KG1 (cell line): ENCODE measurements at regions not wholly inside any gene's neighbourhood (a gene's known extent, or its start where the extent isn't known, plus 50 kb on each side); places are given as distances from the start of the nearest gene placed in this dataset.
"Not testable (repeated sequence)": the region's sequence is repeated elsewhere in the genome, so short reads cannot be mapped to it uniquely, and the experiment has no call there.

Source experiments
- DNase-seq: peaks from one replicate; lab custom pipeline; 2025; lab: John Stamatoyannopoulos, UW

DNA sequence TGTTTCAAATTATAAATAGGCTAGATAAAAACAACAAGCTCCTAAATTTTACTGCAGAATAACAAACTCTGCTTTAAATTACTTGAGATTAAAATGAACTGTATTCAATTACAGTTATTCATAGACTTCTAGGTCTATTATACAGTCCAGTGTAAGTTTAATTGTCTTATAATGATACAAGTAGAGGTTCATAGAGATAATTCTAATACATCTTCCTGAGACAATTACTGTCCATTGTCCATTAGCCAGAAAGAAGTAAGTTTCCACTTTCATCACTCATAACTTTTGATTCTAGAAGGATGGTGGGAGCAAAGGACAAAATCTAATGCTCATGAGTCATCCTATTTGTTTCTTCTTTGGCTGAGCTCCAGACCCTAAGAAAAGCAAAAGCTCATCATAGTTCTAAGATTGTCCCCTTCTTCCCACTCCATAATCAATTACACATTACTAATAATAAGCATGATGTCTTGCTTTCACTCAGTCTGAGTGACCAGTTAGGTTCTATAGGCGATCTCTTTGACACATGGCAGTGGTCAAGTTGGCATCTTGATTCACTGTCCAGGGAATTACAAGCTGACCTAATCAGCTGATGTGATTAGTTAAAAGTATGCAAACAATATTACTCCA is 502.5 kb upstream of the IZUMO3 start:
- DNase-seq = no peak

- DNase-seq = not testable (repeated sequence)
These were observed 499.8 kb upstream of the IZUMO3 start for GRCh38 chr9:25045469-25045868.

DNA sequence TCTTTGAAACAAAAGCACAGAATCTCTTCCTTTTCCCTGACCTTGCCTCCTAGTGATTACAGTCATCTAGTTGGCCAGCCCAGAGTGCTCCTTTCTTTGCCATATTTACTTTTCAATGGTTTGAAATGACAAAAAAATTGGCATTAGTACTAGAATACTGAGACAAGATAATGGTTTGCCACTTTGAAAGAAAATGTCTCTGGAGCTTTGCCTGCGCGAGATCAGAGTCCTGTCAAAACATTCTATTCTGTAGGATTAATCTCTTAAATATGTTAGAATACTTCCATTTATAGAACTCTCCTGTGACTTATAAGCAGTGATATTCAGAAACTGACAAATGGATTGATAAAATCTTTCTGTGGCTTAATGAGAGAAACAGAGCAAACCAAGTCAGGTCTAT is 484.0 kb upstream of the IZUMO3 start:
- no peak for DNase-seq

DNA sequence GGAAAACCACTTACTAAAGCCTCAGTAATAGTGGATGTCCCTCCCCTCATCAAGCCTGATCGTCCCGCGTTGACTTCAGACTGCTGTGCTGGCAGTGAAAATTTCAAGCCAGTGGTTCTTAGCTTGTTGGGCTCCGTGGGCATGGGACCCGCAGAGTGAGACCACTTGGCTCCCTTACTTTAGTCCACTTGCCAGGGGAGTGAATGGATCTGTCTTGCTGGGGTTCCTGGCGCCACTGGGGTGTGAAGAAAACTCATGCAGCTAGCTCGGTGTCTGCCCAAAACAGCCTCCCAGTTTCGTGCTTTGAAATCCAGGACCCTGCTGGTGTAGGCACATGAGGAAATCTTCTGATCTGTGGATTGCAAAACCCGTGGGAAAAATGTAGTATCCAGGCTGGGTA is 480.0 kb upstream of the IZUMO3 start:
- DNase-seq = no peak

DNA sequence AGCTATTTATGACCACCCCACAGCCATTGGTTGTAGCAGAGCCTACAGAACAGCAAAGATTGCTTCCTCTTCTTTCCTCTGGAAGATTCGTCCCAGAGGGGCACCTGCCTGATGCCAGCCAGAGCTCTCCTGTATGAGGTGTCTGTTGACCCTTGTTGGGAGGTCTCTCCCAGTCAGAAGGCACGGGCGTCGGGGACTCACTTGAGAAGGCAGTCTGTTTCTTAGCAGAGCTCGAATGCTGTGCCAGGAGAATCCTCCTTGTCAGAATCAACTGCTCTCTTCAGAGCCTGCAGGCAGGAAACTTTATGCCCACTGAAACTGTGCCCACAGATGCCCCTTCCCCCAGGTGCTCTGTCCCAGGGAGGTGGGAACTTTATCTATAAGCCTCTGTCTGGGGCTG is 479.5 kb upstream of the IZUMO3 start:
- DNase-seq = no peak

- DNase-seq = no peak
These were observed 472.1 kb upstream of the IZUMO3 start for GRCh38 chr9:25017779-25018178.

DNA sequence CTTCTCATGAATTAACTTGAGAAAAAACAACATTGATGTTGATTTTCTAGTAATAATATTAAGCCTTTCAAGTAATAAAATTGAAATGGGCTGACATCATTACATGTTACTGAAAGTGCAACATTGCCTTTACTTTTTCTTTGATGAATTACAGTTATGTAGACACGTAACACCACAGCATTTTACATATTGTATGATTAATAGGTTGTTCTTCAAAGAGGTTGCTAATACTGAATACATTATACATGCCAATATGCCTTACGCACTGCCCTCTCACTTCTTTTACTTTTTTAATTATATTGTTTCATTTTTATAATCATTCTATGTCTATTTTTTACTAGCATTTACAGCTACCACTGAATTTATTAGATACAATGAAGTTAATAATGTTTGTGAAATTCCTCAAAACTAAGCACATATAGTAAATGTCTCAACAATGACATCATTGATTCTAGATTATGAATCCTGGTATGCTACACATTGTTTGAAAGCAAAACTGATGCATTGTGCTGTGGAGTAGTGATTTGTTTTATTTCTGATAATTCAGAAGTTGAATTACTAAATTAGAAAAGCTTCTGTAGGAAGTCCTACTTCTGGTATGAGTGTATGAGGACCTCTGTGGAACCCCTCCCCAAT is 464.4 kb upstream of the IZUMO3 start:
- DNase-seq = no peak

DNA sequence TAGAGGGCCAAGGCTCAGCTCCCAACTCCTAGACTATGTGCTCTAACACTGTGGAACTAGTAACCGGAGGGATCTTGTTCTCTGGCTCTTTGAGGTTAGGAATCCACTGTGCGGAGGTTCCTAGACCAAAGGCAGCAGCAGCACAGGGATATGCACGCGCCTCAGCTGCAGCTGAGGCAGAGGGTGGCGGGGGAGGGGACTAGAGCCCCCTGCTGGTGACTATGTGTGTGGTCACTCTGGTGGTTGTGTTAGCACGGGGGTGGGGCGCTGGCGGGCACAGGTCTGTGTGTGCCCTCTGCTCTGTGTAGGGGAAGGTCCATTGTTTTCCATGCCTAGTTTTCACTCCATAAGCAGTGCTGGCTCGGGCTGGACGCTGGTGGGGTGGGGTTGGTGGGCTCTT is 458.0 kb upstream of the IZUMO3 start:
- DNase-seq = no peak

GRCh38 chr9:24986331-24986730 is 440.6 kb upstream of the IZUMO3 start:
- DNase-seq = no peak

- not testable (repeated sequence) for DNase-seq
These were observed 425.1 kb upstream of the IZUMO3 start for GRCh38 chr9:24970780-24971179.

GRCh38 chr9:24961762-24962161 is 416.1 kb upstream of the IZUMO3 start:
- DNase-seq = no peak

GRCh38 chr9:24953070-24953469 is 407.4 kb upstream of the IZUMO3 start:
- no peak for DNase-seq

GRCh38 chr9:24939109-24939850 is 393.6 kb upstream of the IZUMO3 start:
- no peak for DNase-seq

DNA sequence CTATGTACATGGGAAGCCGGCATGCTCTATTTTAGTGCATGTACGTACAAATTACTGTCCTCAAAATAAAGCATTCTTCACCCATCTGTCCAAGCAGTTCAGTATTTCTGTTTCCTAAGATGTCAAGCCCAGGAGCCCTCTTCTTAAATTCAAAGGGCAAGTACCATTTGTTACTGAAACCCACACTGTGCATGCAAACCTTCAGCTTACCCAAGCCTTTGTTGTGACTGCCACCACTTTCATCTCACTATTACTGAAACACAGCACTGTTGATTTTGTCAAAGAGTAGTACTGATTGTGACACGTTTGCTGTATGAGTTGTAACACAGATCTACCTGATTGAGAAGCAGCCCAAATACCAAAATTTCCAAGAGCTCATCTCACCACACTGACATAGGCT is 390.4 kb upstream of the IZUMO3 start:
- DNase-seq = no peak

GRCh38 chr9:24932785-24933184 is 387.1 kb upstream of the IZUMO3 start:
- no peak for DNase-seq

- no peak for DNase-seq
These were observed 386.2 kb upstream of the IZUMO3 start for GRCh38 chr9:24931894-24932293.

DNA sequence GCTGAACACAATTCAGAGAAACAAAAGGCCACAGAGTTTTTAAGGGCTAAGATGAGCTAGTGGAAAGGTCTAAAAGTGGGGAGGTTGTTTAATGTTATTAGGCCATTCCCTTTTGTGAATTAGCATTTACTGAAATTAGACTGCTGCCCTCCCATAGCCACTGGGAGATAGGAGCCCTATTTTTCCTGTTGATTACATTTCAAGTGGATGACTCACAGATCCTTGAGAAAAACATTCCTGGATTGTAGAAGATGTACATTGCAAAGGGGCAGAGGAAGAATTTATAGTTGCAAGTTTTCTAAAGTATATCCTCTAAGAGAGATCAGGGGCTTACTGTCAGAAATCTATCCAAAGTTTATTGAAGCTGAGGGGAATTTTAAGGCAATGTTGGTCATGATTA is 367.1 kb upstream of the IZUMO3 start:
- no peak for DNase-seq

DNA sequence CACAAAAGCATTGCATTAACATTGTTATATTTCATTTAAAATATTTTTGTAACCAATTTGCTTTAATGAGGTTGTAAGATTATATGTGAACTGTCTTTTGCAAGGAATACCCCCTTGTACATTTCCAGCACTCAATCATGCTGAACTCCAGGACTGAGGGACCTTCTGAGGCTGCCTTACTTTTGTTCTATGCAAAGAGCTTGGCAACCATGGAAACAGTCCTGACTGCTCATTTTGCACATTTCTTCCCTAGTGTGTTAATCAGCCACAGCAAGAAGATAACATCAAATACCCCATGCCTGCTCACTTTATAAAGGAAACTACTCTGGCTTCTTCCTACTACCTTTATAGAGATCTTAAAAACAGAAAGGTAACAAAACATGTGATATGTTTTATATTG is 355.6 kb upstream of the IZUMO3 start:
- DNase-seq = no peak

GRCh38 chr9:24900179-24900578 is 354.5 kb upstream of the IZUMO3 start:
- DNase-seq = no peak

DNA sequence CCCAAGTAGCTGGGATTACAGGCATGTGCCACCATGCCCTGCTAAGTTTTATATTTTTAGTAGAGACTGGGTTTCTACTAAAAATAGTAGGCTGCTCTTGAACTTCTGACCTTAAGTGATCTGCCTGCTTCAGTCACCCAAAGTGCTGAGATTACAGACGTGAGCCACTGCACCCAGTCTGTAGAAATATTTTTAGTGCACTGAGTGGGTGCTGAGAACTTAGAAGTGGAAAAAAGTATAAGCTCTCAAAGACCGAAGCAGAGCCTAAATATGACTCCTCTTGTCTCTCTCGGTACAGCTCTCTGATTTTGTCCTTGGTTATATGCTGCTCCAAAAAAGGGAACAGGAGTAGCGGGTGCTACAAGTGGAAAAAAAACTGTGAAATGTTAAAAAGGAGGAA is 353.8 kb upstream of the IZUMO3 start:
- DNase-seq = no peak

DNA sequence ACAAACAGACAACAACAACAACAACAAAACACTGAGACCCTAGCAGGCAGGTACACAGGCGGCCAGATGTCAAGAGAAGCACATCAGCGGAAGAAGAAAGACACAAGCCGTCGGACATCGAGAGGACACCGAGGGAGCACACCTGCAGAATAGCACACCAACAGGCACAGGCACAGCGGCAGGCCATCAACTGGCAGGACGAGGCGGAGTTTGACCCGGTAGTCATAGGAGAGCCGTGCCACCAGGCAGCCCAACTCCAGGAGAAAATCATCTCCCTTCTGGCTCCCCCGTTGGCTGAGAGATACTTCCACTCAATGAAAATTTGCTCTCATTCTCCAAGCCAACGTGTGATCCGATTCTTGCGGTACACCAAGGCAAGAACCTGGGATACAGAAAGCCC is 352.1 kb upstream of the IZUMO3 start:
- DNase-seq = no peak

DNA sequence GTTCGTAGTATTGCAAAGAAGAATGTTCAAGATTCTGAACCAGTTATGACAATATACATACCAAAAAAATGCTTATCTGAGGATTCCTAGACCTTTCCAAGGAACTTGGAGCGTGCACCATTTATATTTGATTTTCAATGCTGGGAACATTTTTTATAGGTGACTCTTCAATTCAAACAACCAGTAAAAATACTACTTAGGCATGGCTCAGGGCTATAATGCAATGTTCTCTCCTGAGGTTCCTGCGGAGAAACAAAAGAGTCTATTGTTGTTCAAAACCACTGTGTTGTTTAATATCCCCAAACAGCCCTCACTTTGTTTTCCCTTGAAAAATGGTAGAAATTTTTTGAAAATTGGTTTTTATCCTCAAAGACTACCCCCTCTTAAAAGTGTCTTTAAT is 335.7 kb upstream of the IZUMO3 start:
- no peak for DNase-seq

DNA sequence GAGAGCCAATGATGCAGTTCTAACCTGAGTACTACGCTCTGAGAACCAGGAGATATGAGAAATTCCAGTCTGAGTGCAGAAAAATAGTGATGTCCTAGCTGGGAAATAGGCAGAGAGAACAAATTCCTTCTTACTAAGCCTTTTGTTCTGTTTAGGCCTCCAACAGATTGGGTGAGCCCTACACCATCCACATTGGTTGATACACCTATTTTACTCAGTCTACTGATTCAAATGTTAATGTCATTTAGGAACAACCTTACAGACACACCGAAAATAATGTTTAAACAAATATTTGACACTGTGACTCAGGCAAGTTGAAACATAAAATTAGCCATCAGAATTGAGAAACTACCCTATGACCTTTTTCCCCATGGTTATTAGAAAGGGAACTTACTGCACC is 333.9 kb upstream of the IZUMO3 start:
- no peak for DNase-seq

GRCh38 chr9:24856601-24857000 is 310.9 kb upstream of the IZUMO3 start:
- not testable (repeated sequence) for DNase-seq
